ENCODE measurements at regions not wholly inside any gene's neighbourhood (a gene's known extent, or its start where the extent isn't known, plus 50 kb on each side); places are given as distances from the start of the nearest gene placed in this dataset.
"Not testable (repeated sequence)": the region's sequence is repeated elsewhere in the genome, so short reads cannot be mapped to it uniquely, and the experiment has no call there.

GRCh38 chrX:74132280-74132679, 171.7 kb upstream of the ZCCHC13 start:
- H3K4me3 ChIP-seq (ENCODE audit: low read depth, low read length), result no peak overlapping the region
- no peak for DNase-seq (ENCODE audit: low read depth)
- TF ChIP-seq CTCF (IDR thresholded peaks at IDR 0.05; ENCODE audit: low read depth, low read length, missing control alignments), result no peak

- DNase-seq (ENCODE audit: low read depth), result no peak
- TF ChIP-seq CTCF (IDR thresholded peaks at IDR 0.05; ENCODE audit: low read depth, low read length, missing control alignments), result no peak
- no peak overlapping the region for H3K4me3 ChIP-seq (ENCODE audit: low read depth, low read length)
These were observed 184.7 kb upstream of the ZCCHC13 start for GRCh38 chrX:74119016-74119910.

- H3K4me3 ChIP-seq (ENCODE audit: low read depth, low read length), result no peak overlapping the region
- no peak for TF ChIP-seq CTCF (IDR thresholded peaks at IDR 0.05; ENCODE audit: low read depth, low read length, missing control alignments)
- no peak for DNase-seq (ENCODE audit: low read depth)
These were observed 185.7 kb upstream of the ZCCHC13 start for GRCh38 chrX:74117962-74118902.

GRCh38 chrX:74111245-74111644, 192.7 kb upstream of the ZCCHC13 start:
- DNase-seq (ENCODE audit: low read depth), result no peak
- no peak overlapping the region for H3K4me3 ChIP-seq (ENCODE audit: low read depth, low read length)
- TF ChIP-seq CTCF (IDR thresholded peaks at IDR 0.05; ENCODE audit: low read depth, low read length, missing control alignments), result no peak

- H3K4me3 ChIP-seq (ENCODE audit: low read depth, low read length), result no peak overlapping the region
- no peak for TF ChIP-seq CTCF (IDR thresholded peaks at IDR 0.05; ENCODE audit: low read depth, low read length, missing control alignments)
- DNase-seq (ENCODE audit: low read depth), result no peak
These were observed 196.3 kb upstream of the ZCCHC13 start for GRCh38 chrX:74107666-74108065.

GRCh38 chrX:74104356-74105015, 199.5 kb upstream of the ZCCHC13 start:
- DNase-seq (ENCODE audit: low read depth), result no peak
- H3K4me3 ChIP-seq (ENCODE audit: low read depth, low read length), result no peak overlapping the region
- TF ChIP-seq CTCF (IDR thresholded peaks at IDR 0.05; ENCODE audit: low read depth, low read length, missing control alignments), result no peak

- not testable (repeated sequence) for H3K4me3 ChIP-seq (ENCODE audit: low read depth, low read length); DNase-seq (ENCODE audit: low read depth)
These were observed 205.6 kb upstream of the ZCCHC13 start for GRCh38 chrX:74098407-74098806.
